ENCODE measurements at regions not wholly inside any gene's neighbourhood (a gene's known extent, or its start where the extent isn't known, plus 50 kb on each side); places are given as distances from the start of the nearest gene placed in this dataset.

- intact Hi-C loops (cut with micrococcal nuclease) = loop anchor here (1.0 to 5.0 kb wide), 5 partner anchors 17 to 84 kb away; partner anchors contain the start of gene UST
- H3K9me3 Mint-ChIP-seq (ENCODE audit: insufficient read depth) = peaks cover 5% of the 10 kb centered on the region
- peak overlapping the region; percentile 59 for H3K4me2 ChIP-seq (replicated peaks; ENCODE audit: low read depth, low read length, poor library complexity, severe bottlenecking)
- ChIA-PET CTCF (interaction anchor here (0.8 to 1.7 kb wide), 5 partner anchors 16 to 118 kb away, joined by 3 to 5 read pairs (median 3); no protein-coding TSS in a partner anchor), POLR2A (interaction anchor here (0.6 to 0.7 kb wide), 3 partner anchors 16 to 754 kb away, joined by 3 to 4 read pairs (median 3); no protein-coding TSS in a partner anchor)
- H3K27ac Mint-ChIP-seq = peak overlapping the region; percentile 88
- H3K4me3 ChIP-seq (ENCODE audit: control extremely low read depth in 1 of 5, extremely low read depth in 1 of 5, insufficient read depth in 1 of 5, low read depth in 2 of 5, low read length in 4 of 5) = peak overlapping the region in 3 of 5 experiments; percentile 6 to 50 (median 15)
- H2AFZ ChIP-seq (ENCODE audit: insufficient read depth, low read depth, low read length, poor library complexity, severe bottlenecking) = no peak overlapping the region
- H3K79me2 ChIP-seq (ENCODE audit: control insufficient read depth, insufficient read depth, low read length) = no peaks in the 10 kb centered on the region
- peaks cover 56% of the 10 kb centered on the region in 2 donors for H3K4me1 ChIP-seq (ENCODE audit: control insufficient read depth in 2 of 2, insufficient read depth in 2 of 2, low read length in 2 of 2)
- H3K4me1 Mint-ChIP-seq = peaks cover 54% of the 10 kb centered on the region
- H3K36me3 ChIP-seq (replicated peaks in 1 of 2; ENCODE audit: control extremely low read depth in 1 of 2, control insufficient read depth in 1 of 2, extremely low read depth in 1 of 2, insufficient read depth in 2 of 2, low read length in 1 of 2) = no peaks in the 10 kb centered on the region
- no peaks in the 10 kb centered on the region for H4K20me1 ChIP-seq (ENCODE audit: control insufficient read depth, insufficient read depth, low read length, poor library complexity, severe bottlenecking)
- peak overlapping the region; percentile 71 for H3K4me3 Mint-ChIP-seq
- ATAC-seq (ENCODE audit: low read depth) (peak; percentile 79), DNase-seq (peak; percentile 82)
- no peaks in the 10 kb centered on the region for H3K27me3 Mint-ChIP-seq
- peak overlapping the region; percentile 12 for H3K9ac ChIP-seq (ENCODE audit: low read length)
- H3K27ac ChIP-seq (ENCODE audit: low read length in 2 of 2) = peak overlapping the region; percentile 74 to 81
- no peaks in the 10 kb centered on the region for H3K27me3 ChIP-seq (replicated peaks in 1 of 4; ENCODE audit: control extremely low read depth in 1 of 4, control insufficient read depth in 3 of 4, insufficient read depth in 4 of 4, low read length in 3 of 4)
- peaks cover 0 to 17% (median 13%) of the 10 kb centered on the region in 3 donors for H3K9me3 ChIP-seq (ENCODE audit: control extremely low read depth in 1 of 3, control insufficient read depth in 2 of 3, insufficient read depth in 1 of 3, low read length in 2 of 3)
- WGBS (ENCODE audit: insufficient coverage) = 30% methylated on average over 2 of the region's 8 CpGs
- no peak for TF ChIP-seq CTCF (IDR thresholded peaks at IDR 0.05)
- no peak for TF ChIP-seq EZH2 (IDR thresholded peaks at IDR 0.05; ENCODE audit: borderline replicate concordance, insufficient read depth, low read depth, low read length, poor library complexity, severe bottlenecking)
Observed at GRCh38 chr6:148677594-148678476, 69.0 kb upstream of the UST start.

Data from B cell (primary cell).